Ascending aorta (tissue), 2 donors: ENCODE measurements at regions not wholly inside any gene's neighbourhood (a gene's known extent, or its start where the extent isn't known, plus 50 kb on each side); places are given as distances from the start of the nearest gene placed in this dataset.
"Not testable (repeated sequence)": the region's sequence is repeated elsewhere in the genome, so short reads cannot be mapped to it uniquely, and the experiment has no call there.

ENCODE experiments used
- DNase-seq, 2 donors: peaks; one replicate each; pipeline ENCODE4 v3.0.0-alpha.2; 2019; ENCODE audit warnings: low spot score in 2 of 2
- H3K27ac ChIP-seq, 2 donors: fragments of 200-600 bp; sonication (generic); one replicate each; pipeline ENCODE4 v1.5.1; 2016 to 2017; ENCODE audit warnings: mild to moderate bottlenecking in 1 of 2
- H3K27me3 ChIP-seq: fragments of 200-600 bp; sonication (generic); one replicate; pipeline ENCODE4 v1.5.1; 2017
- H3K36me3 ChIP-seq, 2 donors: fragments of 200-600 bp; sonication (generic); one replicate each; pipeline ENCODE4 v1.5.1; 2016
- H3K4me1 ChIP-seq, 2 donors: fragments of 200-600 bp; sonication (generic); one replicate each; pipeline ENCODE4 v1.5.1; 2016 to 2017; ENCODE audit warnings: mild to moderate bottlenecking in 1 of 2
- H3K4me3 ChIP-seq, 2 donors: fragments of 200-600 bp; sonication (generic); one replicate each; pipeline ENCODE4 v1.5.1; 2016 to 2017; ENCODE audit warnings: mild to moderate bottlenecking in 1 of 2
- H3K9me3 ChIP-seq, 2 donors: fragments of 200-600 bp; sonication (generic); one replicate each; pipeline ENCODE4 v1.5.1; 2016
- intact Hi-C: fragments of 100-400 bp; cut with DNase I; formaldehyde crosslinking; loops from one replicate; pipeline ENCODE4 v1.15.1; 2023

DNA sequence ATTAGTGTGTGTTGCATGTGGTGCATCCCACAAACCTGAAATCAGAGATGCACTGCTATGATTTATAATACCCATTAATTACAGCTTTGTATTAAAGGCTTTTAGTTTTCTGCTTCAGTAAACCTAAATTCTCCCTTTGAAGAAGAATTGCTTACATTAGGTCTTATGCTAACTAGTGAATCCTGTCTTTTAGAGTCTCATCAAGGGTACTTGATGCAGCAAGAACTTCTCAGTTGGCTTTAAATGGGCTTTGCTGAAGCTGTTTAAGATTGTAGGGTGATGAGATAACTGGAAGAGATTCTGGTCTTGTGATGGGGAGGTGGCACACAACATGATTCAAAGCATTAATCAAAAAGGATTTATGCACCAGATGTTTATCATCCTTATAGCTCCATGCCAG, 1920.1 kb downstream of the KHDRBS2 start:
- DNase-seq, H3K27ac ChIP-seq, H3K27me3 ChIP-seq, H3K4me3 ChIP-seq, H3K36me3 ChIP-seq, H3K4me1 ChIP-seq, H3K9me3 ChIP-seq, intact Hi-C loops: not testable (repeated sequence)

DNA sequence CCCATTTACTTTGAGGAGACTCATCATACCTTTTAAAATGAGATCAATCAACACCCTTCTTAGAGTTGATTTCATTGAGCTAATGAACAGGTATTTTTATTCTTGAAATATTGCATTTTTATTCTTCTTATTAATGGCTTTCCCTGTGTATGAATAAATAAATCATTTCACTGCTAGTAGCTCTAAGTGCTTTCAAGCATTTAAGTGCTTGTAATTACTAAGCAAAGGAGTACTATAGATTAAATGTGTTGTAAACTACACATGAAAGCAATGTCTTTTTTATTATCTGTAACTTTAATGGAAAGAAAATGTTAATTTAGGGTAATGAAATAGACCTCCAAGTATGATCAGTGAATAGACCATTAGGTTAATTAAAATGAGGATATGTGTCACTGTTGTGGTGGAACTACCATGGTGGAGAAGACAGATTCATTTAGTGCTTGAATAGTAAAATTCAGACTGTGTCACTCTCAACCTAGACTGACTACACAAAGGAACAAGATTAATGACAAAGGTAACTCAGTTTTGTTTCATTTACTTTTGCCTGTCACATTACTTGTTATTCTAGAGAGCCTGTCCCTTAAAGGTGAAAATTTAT, 1943.5 kb downstream of the KHDRBS2 start:
- H3K4me1 ChIP-seq, H3K27ac ChIP-seq, H3K27me3 ChIP-seq, intact Hi-C loops, H3K4me3 ChIP-seq, H3K9me3 ChIP-seq, H3K36me3 ChIP-seq, DNase-seq: not testable (repeated sequence)

GRCh38 chr6:60338328-60339071, 1947.5 kb downstream of the KHDRBS2 start:
- intact Hi-C loops, DNase-seq, H3K9me3 ChIP-seq, H3K27ac ChIP-seq, H3K4me3 ChIP-seq, H3K27me3 ChIP-seq, H3K36me3 ChIP-seq, H3K4me1 ChIP-seq: not testable (repeated sequence)

DNA sequence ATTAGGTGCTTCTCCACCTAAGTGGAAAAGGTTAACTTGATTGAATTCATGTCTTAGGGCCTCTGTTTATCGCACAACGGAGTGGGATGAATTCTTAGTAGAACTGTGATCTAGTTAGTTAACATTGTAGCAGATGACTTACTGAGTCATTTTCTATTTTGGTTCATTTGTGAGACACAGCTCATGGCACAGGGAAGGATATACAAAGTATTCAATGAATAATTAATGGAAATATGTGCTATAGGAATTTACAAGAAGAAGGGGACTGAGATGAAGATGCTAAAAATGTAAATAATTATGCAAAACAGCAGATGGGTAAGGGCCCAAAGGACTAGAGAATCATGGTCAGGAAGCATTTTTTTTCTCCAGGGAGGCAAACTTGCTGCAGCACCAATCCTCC, 1950.9 kb downstream of the KHDRBS2 start:
- H3K9me3 ChIP-seq, H3K27me3 ChIP-seq, H3K36me3 ChIP-seq, H3K27ac ChIP-seq, H3K4me3 ChIP-seq, H3K4me1 ChIP-seq, DNase-seq, intact Hi-C loops: not testable (repeated sequence)

- DNase-seq, H3K27ac ChIP-seq, H3K36me3 ChIP-seq, H3K4me3 ChIP-seq, H3K4me1 ChIP-seq, intact Hi-C loops, H3K9me3 ChIP-seq, H3K27me3 ChIP-seq: not testable (repeated sequence)
Observed at GRCh38 chr6:60333708-60334107, 1952.3 kb downstream of the KHDRBS2 start.

- not testable (repeated sequence) for H3K9me3 ChIP-seq, H3K27me3 ChIP-seq
Observed at GRCh38 chr6:60308939-60309338, 1977.1 kb downstream of the KHDRBS2 start.

More at GRCh38 chr6:60308939-60309338, 1977.1 kb downstream of the KHDRBS2 start:
- intact Hi-C loops, H3K36me3 ChIP-seq, H3K4me1 ChIP-seq, DNase-seq, H3K27ac ChIP-seq, H3K4me3 ChIP-seq: not testable (repeated sequence)
